ENCODE measurements at regions not wholly inside any gene's neighbourhood (a gene's known extent, or its start where the extent isn't known, plus 50 kb on each side); places are given as distances from the start of the nearest gene placed in this dataset.

DNA sequence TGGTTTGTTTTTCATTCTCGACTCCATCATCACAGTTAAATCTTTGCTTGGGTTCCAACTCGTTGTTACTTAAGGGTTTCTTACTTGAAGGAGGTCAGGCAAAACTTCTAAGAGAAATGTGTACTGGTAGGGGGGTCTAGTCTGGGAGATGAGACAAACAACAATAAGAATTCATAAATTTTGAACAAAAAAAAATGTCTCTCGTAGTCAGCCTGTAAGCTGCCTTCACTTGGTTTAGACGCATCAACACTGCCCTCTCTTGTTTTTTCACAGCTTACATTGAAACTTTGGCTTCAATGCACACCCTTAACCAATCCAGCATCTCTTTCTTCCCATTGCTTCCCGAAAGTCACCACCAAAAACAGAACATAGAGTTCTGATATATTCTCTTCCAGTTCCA lies 576.4 kb upstream of the PIK3C3 start:
- Histone ChIP-seq H3K27ac (no peak overlapping the region), H3K4me1 (ENCODE audit: control insufficient read depth in 1 of 2, low read depth in 2 of 2) (no peaks in the 10 kb centered on the region), H3K27me3 (replicated peaks; ENCODE audit: insufficient read depth) (no peaks in the 10 kb centered on the region), H3K36me3 (no peaks in the 10 kb centered on the region), H3K4me3 (no peak overlapping the region), H3K9me3 (no peaks in the 10 kb centered on the region)
- TF ChIP-seq, protein P1, sequence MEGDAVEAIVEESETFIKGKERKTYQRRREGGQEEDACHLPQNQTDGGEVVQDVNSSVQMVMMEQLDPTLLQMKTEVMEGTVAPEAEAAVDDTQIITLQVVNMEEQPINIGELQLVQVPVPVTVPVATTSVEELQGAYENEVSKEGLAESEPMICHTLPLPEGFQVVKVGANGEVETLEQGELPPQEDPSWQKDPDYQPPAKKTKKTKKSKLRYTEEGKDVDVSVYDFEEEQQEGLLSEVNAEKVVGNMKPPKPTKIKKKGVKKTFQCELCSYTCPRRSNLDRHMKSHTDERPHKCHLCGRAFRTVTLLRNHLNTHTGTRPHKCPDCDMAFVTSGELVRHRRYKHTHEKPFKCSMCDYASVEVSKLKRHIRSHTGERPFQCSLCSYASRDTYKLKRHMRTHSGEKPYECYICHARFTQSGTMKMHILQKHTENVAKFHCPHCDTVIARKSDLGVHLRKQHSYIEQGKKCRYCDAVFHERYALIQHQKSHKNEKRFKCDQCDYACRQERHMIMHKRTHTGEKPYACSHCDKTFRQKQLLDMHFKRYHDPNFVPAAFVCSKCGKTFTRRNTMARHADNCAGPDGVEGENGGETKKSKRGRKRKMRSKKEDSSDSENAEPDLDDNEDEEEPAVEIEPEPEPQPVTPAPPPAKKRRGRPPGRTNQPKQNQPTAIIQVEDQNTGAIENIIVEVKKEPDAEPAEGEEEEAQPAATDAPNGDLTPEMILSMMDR (IDR thresholded peaks at IDR 0.05) = no peak
- ATAC-seq (ENCODE audit: insufficient number of reproducible peaks, low FRiP score, low read depth) = no peak
- DNase-seq (ENCODE audit: low spot score) = no peak

GRCh38 chr18:41373612-41374011 lies 581.4 kb upstream of the PIK3C3 start:
- H3K4me3 ChIP-seq = no peak overlapping the region
- H3K36me3 ChIP-seq = no peaks in the 10 kb centered on the region
- no peak for ATAC-seq (ENCODE audit: insufficient number of reproducible peaks, low FRiP score, low read depth)
- H3K27me3 ChIP-seq (replicated peaks; ENCODE audit: insufficient read depth) = no peaks in the 10 kb centered on the region
- no peak for DNase-seq (ENCODE audit: low spot score)
- H3K27ac ChIP-seq = no peak overlapping the region
- no peaks in the 10 kb centered on the region for H3K4me1 ChIP-seq (ENCODE audit: control insufficient read depth in 1 of 2, low read depth in 2 of 2)
- TF ChIP-seq, protein P1 (IDR thresholded peaks at IDR 0.05) = no peak
- H3K9me3 ChIP-seq = no peaks in the 10 kb centered on the region

GRCh38 chr18:41372046-41372665 lies 582.9 kb upstream of the PIK3C3 start:
- no peaks in the 10 kb centered on the region for H3K36me3 ChIP-seq
- no peaks in the 10 kb centered on the region for H3K9me3 ChIP-seq
- no peak overlapping the region for H3K27ac ChIP-seq
- TF ChIP-seq, protein P1 (IDR thresholded peaks at IDR 0.05) = no peak
- ATAC-seq (ENCODE audit: insufficient number of reproducible peaks, low FRiP score, low read depth) = no peak
- peak overlapping the region; percentile 19 for H3K4me3 ChIP-seq
- H3K4me1 ChIP-seq (ENCODE audit: control insufficient read depth in 1 of 2, low read depth in 2 of 2) = no peaks in the 10 kb centered on the region
- DNase-seq (ENCODE audit: low spot score) = no peak
- H3K27me3 ChIP-seq (replicated peaks; ENCODE audit: insufficient read depth) = no peaks in the 10 kb centered on the region

DNA sequence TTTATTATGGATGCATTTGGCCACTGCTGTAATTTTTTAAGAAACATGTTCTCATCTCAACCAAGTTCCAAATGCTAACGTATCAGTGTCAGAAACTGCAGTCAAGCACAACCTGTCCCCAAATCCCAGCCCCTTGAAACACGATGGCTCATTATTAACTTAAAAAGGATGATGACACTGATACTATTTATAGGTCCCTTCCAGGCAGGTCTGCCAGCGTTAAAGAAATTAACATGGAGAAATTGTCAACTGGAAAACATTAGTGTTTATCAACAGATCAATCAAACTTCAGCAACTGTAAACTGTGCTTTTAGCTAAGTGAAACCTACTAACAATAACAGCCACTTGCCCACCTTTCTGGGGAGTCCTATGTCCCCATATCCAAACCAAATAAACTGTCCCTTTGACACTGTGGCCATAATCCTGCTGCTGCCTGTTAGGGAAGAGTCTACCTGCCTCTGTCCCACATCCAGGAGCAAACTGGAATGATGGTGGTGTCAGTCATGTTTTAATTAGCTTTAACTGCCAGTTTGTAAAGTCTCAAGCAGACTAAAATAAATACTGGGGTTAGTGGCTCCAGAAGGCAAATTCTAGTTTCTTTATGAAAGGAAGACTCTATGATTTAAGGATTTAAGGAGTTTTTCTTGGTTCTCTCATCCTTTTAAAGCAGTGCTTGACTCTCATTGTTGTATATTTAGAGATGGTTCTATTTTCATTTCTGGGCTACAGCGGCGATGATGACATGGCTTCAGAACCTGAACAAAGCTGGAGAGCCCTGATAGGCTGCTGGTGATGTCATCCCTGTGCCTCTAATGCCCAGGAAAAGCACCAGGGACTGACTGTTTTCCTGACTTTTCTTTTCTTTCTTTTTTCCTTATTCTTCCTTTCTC lies 583.6 kb upstream of the PIK3C3 start:
- Histone ChIP-seq H3K36me3 (no peaks in the 10 kb centered on the region), H3K9me3 (no peaks in the 10 kb centered on the region), H3K27ac (no peak overlapping the region), H3K27me3 (replicated peaks; ENCODE audit: insufficient read depth) (no peaks in the 10 kb centered on the region), H3K4me1 (ENCODE audit: control insufficient read depth in 1 of 2, low read depth in 2 of 2) (no peaks in the 10 kb centered on the region), H3K4me3 (peak overlapping the region; percentile 19)
- ATAC-seq (ENCODE audit: insufficient number of reproducible peaks, low FRiP score, low read depth) = no peak
- no peak for DNase-seq (ENCODE audit: low spot score)
- TF ChIP-seq, protein P1 (IDR thresholded peaks at IDR 0.05) = no peak

GRCh38 chr18:41370740-41371139 lies 584.3 kb upstream of the PIK3C3 start:
- Histone ChIP-seq H3K4me3 (no peak overlapping the region), H3K27ac (no peak overlapping the region), H3K9me3 (no peaks in the 10 kb centered on the region), H3K4me1 (ENCODE audit: control insufficient read depth in 1 of 2, low read depth in 2 of 2) (no peaks in the 10 kb centered on the region), H3K36me3 (no peaks in the 10 kb centered on the region), H3K27me3 (replicated peaks; ENCODE audit: insufficient read depth) (no peaks in the 10 kb centered on the region)
- DNase-seq (ENCODE audit: low spot score) (no peak), ATAC-seq (ENCODE audit: insufficient number of reproducible peaks, low FRiP score, low read depth) (no peak)
- TF ChIP-seq, protein P1 (IDR thresholded peaks at IDR 0.05) = no peak
